NCI-H2081 treated with DMSO at 0.1 percent for 48 hours (cell line): ENCODE measurements at regions not wholly inside any gene's neighbourhood (a gene's known extent, or its start where the extent isn't known, plus 50 kb on each side); places are given as distances from the start of the nearest gene placed in this dataset.

ENCODE experiments used
- DNase-seq: peaks from one replicate; lab custom pipeline; 2025; lab: John Stamatoyannopoulos, UW

DNA sequence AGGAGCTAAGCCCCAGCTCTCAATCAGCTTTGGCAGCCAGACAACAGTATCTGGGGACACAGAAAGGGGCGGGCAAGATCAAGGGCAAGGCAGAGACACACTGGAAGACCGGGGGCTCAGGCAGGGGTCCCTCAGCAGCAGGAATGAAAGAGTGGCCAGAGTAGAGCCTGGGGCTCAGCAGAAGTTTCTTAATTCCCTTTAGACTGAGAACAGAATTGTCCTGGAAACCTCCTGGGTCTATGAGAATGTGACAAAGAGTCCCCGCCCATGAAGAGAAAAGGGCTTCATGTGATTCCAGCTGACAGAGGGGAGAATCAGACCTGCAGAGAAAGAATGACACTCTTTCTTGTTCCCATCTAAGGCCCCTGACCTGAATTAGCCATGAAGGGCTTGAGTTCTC lies 95.2 kb upstream of the CTNNB1 start:
- no peak for DNase-seq

GRCh38 chr3:41106691-41107090 lies 92.6 kb upstream of the CTNNB1 start:
- DNase-seq = no peak

GRCh38 chr3:41111011-41111410 lies 88.3 kb upstream of the CTNNB1 start:
- DNase-seq = no peak

- DNase-seq = no peak
Measured at GRCh38 chr3:41112466-41112865, 86.8 kb upstream of the CTNNB1 start.

GRCh38 chr3:41115069-41115468 lies 84.2 kb upstream of the CTNNB1 start:
- DNase-seq = no peak

DNA sequence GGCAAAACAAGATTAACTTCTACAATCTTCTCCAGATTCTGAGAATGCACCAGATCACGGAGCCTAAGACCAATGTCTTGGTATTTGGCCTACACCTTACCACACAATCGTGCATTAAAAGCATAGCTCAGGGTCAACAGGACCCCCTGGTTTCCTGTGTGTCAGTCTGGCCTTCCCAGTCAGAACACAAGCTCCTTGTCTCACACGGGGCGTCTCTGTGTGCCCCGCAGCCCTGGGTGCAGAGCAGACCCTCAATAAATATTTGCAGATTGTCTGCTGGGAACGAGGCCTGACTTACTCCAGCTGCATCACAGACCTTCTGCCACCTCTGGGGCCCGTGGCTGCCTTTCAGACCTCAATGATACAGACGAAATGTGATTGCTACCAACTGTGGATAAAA lies 82.5 kb upstream of the CTNNB1 start:
- DNase-seq = no peak

- no peak for DNase-seq
Measured at GRCh38 chr3:41117398-41117870, 81.9 kb upstream of the CTNNB1 start.

DNA sequence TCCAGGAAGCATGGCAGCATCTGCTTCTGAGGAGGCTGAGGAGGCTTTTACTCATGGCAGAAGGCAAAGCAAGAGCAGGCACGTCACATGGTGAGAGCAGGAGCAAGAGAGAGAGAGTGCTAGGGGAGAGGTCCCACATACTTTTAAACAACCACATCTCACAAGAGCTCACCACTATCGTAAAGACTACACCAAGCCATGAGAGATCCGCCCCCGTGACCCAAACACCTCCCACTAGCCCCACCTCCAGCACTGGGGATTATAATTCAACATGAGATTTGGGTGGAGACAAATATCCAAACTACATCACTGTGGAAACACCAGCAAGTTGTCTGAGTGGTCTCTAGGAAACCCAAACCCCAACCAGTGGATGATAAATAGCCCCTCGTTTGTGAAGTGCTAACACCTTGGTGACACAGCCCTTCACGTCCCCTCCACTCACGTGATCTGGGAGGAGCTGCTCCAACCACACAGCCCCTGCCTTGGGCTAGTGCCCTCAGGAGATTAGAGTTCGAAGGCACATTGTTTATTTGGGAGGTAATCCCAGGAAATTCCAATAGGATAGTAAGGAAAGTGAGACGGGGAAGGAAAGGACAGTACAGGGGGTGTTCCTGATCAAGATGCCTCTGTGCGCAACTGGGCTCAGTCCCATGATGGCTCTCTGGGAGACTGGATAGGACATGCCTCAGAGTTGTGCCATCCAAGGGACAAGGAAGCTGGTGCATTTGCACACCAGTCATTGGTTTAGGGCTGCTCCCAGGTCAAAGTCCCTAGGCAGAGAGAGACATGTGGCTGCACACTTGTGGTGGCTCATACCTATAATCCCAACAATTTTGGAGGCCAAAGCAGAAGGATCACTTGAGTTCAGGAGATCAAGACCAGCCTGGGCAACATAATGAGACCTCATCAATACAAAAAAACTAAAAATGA lies 80.6 kb upstream of the CTNNB1 start:
- no peak for DNase-seq

DNA sequence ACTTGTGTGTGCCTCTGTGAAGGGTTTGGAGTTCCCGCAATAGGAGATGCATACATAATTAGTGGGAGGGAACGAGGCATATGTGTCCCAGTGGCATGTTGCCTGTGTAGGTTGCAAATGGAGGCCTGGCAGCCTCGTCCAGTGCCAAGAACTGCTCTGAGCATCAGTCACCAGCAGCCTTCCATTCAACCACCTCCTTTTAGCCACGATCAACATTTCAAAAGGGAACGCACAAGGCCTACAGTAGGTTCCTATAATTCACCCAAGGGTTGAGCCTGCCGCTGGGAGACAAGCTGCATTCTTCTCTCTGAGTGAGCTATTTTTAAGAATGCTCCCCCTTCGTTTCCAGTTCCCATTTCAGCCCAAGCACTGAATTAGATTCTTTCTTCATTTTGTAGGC lies 78.8 kb upstream of the CTNNB1 start:
- DNase-seq = no peak

GRCh38 chr3:41125258-41125657 lies 74.0 kb upstream of the CTNNB1 start:
- DNase-seq = no peak

DNA sequence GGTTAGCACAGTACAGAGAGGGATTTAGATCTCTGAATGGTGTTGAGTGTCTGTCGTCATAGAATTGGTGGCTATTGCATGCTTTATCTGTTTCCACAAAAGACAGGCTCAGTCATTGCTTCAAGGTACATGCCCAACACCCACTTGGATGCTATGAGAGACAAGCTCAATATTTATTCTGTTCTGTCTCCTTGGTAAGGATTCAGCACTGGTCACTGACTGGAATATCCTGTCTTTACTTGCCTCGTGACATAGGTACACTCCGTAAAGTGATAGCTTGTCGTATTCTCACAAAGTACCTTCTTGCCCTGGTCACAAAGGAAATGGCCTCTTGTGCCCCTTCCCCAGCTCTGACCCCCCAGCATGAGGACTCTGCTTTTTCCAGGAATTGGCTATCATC lies 72.8 kb upstream of the CTNNB1 start:
- DNase-seq = no peak

GRCh38 chr3:41126961-41127360 lies 72.3 kb upstream of the CTNNB1 start:
- no peak for DNase-seq

DNA sequence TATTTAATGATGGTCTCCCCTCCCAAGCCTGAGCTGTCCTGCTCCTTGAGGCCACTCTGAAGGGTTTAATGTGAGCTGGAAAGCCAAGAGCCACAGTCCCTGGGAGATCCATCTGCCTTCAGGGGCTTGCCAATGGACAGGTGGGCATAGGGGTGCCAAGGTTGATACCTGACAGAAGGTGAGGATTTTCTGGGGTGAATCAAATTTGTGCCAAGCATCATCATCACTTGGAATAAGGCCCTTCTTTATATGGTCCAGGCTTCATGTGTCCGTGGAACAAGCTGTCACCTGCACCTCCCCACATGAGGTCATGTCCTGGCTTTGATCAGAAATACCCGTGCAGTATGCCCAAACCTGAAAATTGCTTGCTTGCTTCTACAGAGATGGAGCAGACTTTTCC lies 71.9 kb upstream of the CTNNB1 start:
- DNase-seq = no peak

GRCh38 chr3:41129731-41130130 lies 69.6 kb upstream of the CTNNB1 start:
- DNase-seq = no peak

DNA sequence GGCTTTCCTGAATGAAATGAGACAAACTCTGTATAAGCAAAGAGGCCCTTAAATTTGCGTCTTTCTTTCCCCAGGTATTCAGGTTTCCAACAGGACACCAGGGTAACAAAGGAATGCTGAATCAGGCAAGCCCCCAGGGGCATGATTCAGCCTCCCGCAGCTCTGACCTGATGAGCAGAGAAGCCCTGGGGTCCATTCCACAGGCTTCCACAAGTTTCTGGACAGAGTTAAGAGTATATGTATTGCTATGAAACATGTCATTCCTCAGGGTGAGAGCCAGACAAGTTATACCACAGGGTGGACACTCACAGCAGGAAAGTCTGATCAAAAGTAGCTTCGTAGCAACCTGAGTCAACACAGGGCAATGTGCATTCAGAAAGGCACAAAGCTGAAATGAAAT lies 68.1 kb upstream of the CTNNB1 start:
- no peak for DNase-seq

- DNase-seq = no peak
Measured at GRCh38 chr3:41137686-41138111, 61.6 kb upstream of the CTNNB1 start.

- DNase-seq = no peak
Measured at GRCh38 chr3:41138146-41138545, 61.2 kb upstream of the CTNNB1 start.

DNA sequence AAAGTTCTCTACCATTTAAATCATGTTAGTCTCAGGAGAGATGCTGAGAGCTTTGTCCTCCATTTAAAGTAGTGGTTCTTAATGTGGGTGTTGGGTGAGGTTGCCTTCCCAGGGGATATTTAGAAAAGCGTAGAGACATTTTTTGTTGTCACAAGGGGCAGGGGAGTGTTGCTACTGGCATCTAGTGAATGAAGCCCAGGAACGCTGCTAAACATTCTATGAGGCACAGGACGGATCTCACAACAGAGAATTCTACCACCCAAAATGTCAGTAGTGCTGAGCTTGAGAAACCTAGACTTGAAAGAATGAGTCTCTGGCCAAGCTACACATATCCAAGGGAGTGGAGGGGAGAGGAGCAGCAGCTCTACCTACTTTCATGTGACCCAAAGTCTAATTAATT lies 60.7 kb upstream of the CTNNB1 start:
- DNase-seq = no peak

- DNase-seq = no peak
Measured at GRCh38 chr3:41140242-41140641, 59.1 kb upstream of the CTNNB1 start.

- no peak for DNase-seq
Measured at GRCh38 chr3:41141433-41142167, 57.7 kb upstream of the CTNNB1 start.

GRCh38 chr3:41143421-41144031 lies 55.8 kb upstream of the CTNNB1 start:
- DNase-seq = no peak

DNA sequence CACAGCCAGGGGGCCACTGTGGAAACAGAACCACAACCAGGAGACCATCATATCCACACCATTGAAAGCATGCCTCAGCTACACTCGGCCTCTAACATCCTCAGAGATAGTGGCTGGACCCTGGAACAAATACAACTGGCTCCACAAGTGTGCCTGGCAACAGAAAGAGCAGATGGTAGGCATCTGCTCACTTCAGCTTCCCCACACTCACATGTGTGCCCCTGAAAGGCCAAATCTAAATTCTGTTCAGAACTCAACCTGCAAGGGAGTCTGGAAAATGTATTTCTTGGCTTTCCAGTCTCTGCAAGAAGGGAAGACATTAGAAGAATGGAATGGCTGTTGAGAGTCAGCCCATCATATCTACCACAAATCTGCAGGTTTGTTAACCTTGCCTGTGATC lies 54.7 kb upstream of the CTNNB1 start:
- no peak for DNase-seq

DNA sequence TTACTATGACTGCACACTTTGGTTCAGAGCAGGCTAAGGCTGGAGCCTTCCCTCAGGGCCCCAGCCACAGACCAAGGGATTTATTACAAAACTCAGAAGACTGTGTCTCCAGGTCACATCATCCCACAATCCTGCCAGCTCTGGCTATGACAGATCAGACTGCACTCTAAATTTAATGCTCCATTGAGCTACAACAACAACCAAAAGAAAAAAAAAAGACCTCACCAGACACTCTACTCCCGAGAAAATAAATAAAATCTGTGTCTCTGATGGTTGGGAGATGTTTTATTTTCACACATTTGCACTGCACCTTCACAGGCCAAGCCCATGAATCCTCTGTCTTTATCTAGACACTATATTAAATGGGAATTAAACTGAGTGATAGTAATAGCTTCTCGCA lies 50.8 kb upstream of the CTNNB1 start:
- DNase-seq = no peak
